Pancreas (tissue), 10 donors: ENCODE measurements at regions not wholly inside any gene's neighbourhood (a gene's known extent, or its start where the extent isn't known, plus 50 kb on each side); places are given as distances from the start of the nearest gene placed in this dataset.

Experiments used
- ATAC-seq, 4 donors: fragments of 200-7000 bp; cut with Tn5 transposase; one replicate each; pipeline versions ENCODE4 v1.8.0 to v1.9.1; 2020; ENCODE audit warnings: mild to moderate bottlenecking in 4 of 4, moderate library complexity in 4 of 4
- DNase-seq, 6 donors: peaks; one replicate each; pipeline ENCODE4 v3.0.0-alpha.2; 2020
- FAIRE-seq: peaks from 2 replicates; lab custom pipeline; 2012; peaks lifted over from hg19 to GRCh38; lab: Jason Lieb, UNC
- H3K27ac ChIP-seq, 4 donors: fragments of 200-600 bp; sonication (generic); 1 replicate in 3 of 4; 2 replicates in 1 of 4; pipeline versions ENCODE4 v1.5.0 to v1.8.0; 2020
- H3K27me3 ChIP-seq, 4 donors: fragments of 200-600 bp; one replicate each; pipeline ENCODE4 v1.8.0; 2021
- H3K36me3 ChIP-seq, 3 donors: fragments of 200-600 bp; sonication (generic) in 1 of 3; one replicate each; pipeline versions ENCODE4 v1.5.0 to v1.8.0; 2020 to 2021
- H3K4me1 ChIP-seq, 3 donors: fragments of 200-600 bp; one replicate each; pipeline ENCODE4 v1.8.0; 2021
- H3K4me3 ChIP-seq, 4 donors: fragments of 200-600 bp; sonication (generic) in 2 of 4; one replicate each; pipeline versions ENCODE4 v1.5.0 to v1.8.0; 2020 to 2021
- H3K9me3 ChIP-seq, 4 donors: fragments of 200-600 bp; one replicate each; pipeline ENCODE4 v1.8.0; 2021
- WGBS, 2 donors: extraction: QIAGEN DNeasy Blood & Tissue Kit; methylation state at CpG; one replicate each; pipeline ENCODE4 v1.1.7; 2013; 5-methylcytosine and 5-hydroxymethylcytosine counted together
- intact Hi-C, 3 donors: fragments of 100-400 bp; cut with DNase I; formaldehyde crosslinking; loops; one replicate each; pipeline versions ENCODE4 v1.11.1 to v1.14.2; 2022
- TF ChIP-seq, protein P1 (sequence below), 4 donors: fragments of 200-600 bp; sonication (generic) in 3 of 4; IDR thresholded peaks; one replicate each; pipeline versions ENCODE4 v1.5.0 to v1.8.0; 2021; ENCODE audit warnings: antibody characterized with exemption in 4 of 4
- donor health status: healthy with polysubstance abuse.
- donor health status: DM: no; HTN: no; CAD: no; lungs with moderate emphysema.
- donor health status: DM: no; HTN: no; CAD: no.
- donor health status: control.
- donor health status: control.
- donor health status: Bipolar disorder and iron deficiency.
- donor health status: DM: yes; HTN: yes; CAD: no.
- donor health status: DM: no; HTN: no; CAD: no.
- donor health status: DM: no; HTN: no; CAD: no.
- donor health status: DM: yes; HTN: yes; CAD: no.

- TF ChIP-seq, protein P1, sequence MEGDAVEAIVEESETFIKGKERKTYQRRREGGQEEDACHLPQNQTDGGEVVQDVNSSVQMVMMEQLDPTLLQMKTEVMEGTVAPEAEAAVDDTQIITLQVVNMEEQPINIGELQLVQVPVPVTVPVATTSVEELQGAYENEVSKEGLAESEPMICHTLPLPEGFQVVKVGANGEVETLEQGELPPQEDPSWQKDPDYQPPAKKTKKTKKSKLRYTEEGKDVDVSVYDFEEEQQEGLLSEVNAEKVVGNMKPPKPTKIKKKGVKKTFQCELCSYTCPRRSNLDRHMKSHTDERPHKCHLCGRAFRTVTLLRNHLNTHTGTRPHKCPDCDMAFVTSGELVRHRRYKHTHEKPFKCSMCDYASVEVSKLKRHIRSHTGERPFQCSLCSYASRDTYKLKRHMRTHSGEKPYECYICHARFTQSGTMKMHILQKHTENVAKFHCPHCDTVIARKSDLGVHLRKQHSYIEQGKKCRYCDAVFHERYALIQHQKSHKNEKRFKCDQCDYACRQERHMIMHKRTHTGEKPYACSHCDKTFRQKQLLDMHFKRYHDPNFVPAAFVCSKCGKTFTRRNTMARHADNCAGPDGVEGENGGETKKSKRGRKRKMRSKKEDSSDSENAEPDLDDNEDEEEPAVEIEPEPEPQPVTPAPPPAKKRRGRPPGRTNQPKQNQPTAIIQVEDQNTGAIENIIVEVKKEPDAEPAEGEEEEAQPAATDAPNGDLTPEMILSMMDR (IDR thresholded peaks at IDR 0.05): no peak
- H3K27ac ChIP-seq: no peak overlapping the region
- no peaks in the 10 kb centered on the region for H3K36me3 ChIP-seq
- no peaks in the 10 kb centered on the region for H3K9me3 ChIP-seq
- intact Hi-C loops: no loop called here
- H3K4me1 ChIP-seq: no peaks in the 10 kb centered on the region
- no peak overlapping the region for H3K4me3 ChIP-seq
- no peak for FAIRE-seq
- WGBS, 2 donors: 57% methylated on average over 6 of the region's 6 CpGs
- DNase-seq: no peak
- H3K27me3 ChIP-seq: no peaks in the 10 kb centered on the region
- ATAC-seq: no peak
Observed at GRCh38 chr5:159533197-159533596, 202.9 kb upstream of the IL12B start.

DNA sequence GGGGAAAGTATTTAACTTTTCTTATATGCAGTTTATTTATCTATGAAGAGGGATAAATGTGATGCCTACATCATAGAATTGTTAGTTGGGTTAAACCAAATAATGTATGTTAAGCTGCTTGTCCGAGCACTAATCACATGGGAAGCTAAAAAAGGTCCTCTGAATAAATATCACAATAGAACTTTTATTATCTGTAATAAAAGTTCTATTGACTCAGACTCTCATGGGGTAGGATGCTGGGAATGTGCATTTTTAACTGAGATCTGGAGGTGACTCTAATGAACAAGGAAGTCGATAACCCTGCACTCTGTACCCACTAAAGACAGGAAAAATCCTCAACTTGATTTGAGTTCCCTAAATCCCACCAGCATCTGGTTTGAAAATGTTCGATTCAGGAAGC, 205.9 kb upstream of the IL12B start:
- no peak for ATAC-seq
- Histone ChIP-seq H3K36me3 (no peaks in the 10 kb centered on the region), H3K4me1 (no peaks in the 10 kb centered on the region), H3K4me3 (no peak overlapping the region), H3K27me3 (no peaks in the 10 kb centered on the region), H3K9me3 (no peaks in the 10 kb centered on the region), H3K27ac (no peak overlapping the region)
- no peak for DNase-seq
- 69 to 75% methylated on average over 3 of the region's 3 CpGs for WGBS, 2 donors
- intact Hi-C loops: no loop called here
- FAIRE-seq: no peak
- TF ChIP-seq, protein P1 (IDR thresholded peaks at IDR 0.05): no peak

GRCh38 chr5:159536646-159537045, 206.4 kb upstream of the IL12B start:
- FAIRE-seq: no peak
- no peak for DNase-seq
- Histone ChIP-seq H3K4me3 (no peak overlapping the region), H3K9me3 (no peaks in the 10 kb centered on the region), H3K27me3 (no peaks in the 10 kb centered on the region), H3K4me1 (no peaks in the 10 kb centered on the region), H3K27ac (no peak overlapping the region), H3K36me3 (no peaks in the 10 kb centered on the region)
- TF ChIP-seq, protein P1 (IDR thresholded peaks at IDR 0.05): no peak
- intact Hi-C loops: no loop called here
- ATAC-seq: no peak
- WGBS, 2 donors: 79 to 89% methylated on average over 8 of the region's 8 CpGs

GRCh38 chr5:159539678-159540077, 209.4 kb upstream of the IL12B start:
- H3K36me3 ChIP-seq: no peaks in the 10 kb centered on the region
- FAIRE-seq (no peak), DNase-seq (no peak), ATAC-seq (no peak)
- no peak overlapping the region for H3K4me3 ChIP-seq
- TF ChIP-seq, protein P1 (IDR thresholded peaks at IDR 0.05): no peak
- intact Hi-C loops: no loop called here
- H3K27ac ChIP-seq: no peak overlapping the region
- no peaks in the 10 kb centered on the region for H3K4me1 ChIP-seq
- no peaks in the 10 kb centered on the region for H3K9me3 ChIP-seq
- H3K27me3 ChIP-seq: no peaks in the 10 kb centered on the region
- whole genome bisulfite sequencing, 2 donors: 71 to 78% methylated on average over 4 of the region's 4 CpGs

DNA sequence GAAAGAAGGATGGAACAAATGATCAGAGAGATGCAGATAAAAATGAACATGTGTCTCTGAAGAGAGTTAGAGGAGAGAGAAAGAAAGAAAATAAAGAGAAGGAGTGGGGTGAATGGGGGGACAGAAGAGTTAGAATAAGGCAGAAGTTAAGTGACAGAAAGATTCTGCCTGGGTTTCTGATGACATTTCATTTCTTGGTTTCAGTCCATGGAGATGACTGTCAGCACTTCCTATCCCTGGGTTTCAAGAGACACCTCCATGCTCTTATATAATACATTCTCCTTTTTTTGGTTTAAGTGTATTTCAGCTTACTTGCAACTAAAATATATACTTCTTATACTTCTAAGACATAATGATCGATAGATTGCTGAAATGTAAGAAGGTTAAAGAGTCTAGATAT, 213.0 kb upstream of the IL12B start:
- no peak overlapping the region for H3K27ac ChIP-seq
- no peaks in the 10 kb centered on the region for H3K36me3 ChIP-seq
- H3K4me3 ChIP-seq: no peak overlapping the region
- no peak for DNase-seq
- no peaks in the 10 kb centered on the region for H3K27me3 ChIP-seq
- ATAC-seq: no peak
- no peaks in the 10 kb centered on the region for H3K9me3 ChIP-seq
- intact Hi-C loops: no loop called here
- 49 to 76% methylated on average over 1 of the region's 1 CpG for WGBS, 2 donors
- no peaks in the 10 kb centered on the region for H3K4me1 ChIP-seq
- FAIRE-seq: no peak
- TF ChIP-seq, protein P1 (IDR thresholded peaks at IDR 0.05): no peak
